Urothelium cell line (cell line): ENCODE measurements at regions not wholly inside any gene's neighbourhood (a gene's known extent, or its start where the extent isn't known, plus 50 kb on each side); places are given as distances from the start of the nearest gene placed in this dataset.

ENCODE experiments used
- DNase-seq: peaks from one replicate; pipeline ENCODE4 v3.0.0; 2011; ENCODE audit warnings: low spot score, mixed read lengths
- FAIRE-seq: peaks from 2 replicates; lab custom pipeline; 2011; peaks lifted over from hg19 to GRCh38; lab: Jason Lieb, UNC

DNA sequence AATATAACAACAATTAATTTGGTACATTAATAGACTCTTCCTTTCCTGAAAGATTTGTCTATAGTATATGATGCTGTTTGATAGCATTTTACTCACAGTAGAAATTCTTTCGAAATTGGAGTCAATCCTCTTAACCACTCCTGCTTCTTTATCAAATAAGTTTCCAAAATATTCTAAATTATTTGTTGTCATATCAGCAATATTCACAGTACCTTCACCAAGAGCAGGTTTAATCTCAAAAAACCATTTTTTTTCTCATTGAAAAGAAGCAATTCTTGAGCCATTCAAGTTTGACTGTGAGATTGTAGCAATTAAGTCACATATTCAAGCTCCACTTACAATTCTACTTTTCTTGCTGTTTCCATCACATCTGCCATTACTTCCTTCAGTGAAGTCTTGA is 83.5 kb upstream of the PRR16 start:
- DNase-seq (no peak), FAIRE-seq (no peak)

DNA sequence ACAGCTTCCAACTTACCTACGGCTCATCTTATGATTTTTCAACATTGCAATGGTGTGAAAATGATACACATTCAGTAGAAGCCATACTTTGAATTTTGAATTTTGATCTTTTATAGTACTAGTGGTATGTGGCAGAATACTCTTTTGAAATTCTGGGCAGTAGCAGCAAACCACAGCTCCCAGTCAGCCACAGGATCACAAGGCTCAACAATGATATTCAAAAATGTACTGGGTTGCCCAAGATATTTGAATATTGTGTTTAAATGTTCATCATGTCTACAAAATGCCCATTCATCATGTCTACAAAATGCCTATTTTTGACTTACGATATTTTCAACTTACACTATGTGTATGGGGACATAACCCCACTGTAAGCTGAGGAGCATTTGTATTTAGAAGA is 81.3 kb upstream of the PRR16 start:
- FAIRE-seq, result no peak
- no peak for DNase-seq

DNA sequence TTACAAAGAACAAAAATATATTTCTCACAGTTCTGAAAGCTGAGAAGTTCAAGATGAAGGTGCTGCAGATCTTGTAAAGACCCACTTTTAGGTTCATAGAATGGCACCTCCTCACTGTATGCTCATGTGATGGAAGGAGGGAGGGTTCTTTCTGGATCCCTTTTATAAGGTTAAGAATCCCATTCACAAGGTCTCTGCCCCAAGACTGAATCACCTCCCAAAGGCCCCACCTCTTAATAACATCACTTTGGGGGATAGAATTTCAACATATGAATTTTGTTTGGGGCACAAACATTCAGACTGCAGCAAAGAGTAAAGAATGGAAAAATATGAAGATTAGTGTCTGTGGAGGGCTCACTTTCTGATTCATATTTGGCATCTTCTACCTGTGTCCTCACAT is 77.1 kb upstream of the PRR16 start:
- DNase-seq (no peak), FAIRE-seq (no peak)

DNA sequence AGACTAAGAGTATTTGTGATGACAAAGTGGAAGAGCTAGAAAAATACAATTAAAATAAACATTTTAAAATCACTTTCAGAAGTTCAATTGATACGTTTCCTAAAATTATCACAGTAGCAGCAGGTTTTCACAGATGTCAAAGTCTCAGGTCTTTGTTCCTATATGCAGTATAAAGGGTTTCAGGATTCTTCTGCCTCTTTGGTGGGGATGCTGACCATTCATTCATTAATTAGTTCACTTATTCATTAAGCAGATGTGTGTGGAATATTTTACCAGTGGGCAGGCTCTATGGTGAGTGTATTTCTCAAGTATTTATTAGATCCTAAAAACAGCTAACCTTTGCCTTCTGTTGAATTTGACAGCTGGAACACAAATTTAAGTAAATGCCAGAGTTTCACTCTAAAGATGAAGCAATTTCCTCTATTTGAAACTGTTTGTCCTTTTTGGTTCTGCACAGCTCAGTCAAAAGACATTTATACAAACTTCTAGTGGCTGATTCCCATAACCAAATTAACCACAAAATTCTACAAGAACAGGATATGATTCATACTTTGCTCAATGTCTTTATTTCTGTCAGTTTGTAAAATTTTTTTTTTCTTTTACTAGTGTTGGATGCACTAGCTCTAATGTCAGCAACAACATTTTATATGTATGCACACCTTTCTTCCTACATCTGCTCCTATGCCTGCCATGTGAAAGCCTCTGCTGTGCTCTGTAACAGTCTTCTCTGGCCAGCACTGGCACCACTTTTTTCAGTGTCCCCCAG is 75.9 kb upstream of the PRR16 start:
- peak; percentile 58 for DNase-seq

DNA sequence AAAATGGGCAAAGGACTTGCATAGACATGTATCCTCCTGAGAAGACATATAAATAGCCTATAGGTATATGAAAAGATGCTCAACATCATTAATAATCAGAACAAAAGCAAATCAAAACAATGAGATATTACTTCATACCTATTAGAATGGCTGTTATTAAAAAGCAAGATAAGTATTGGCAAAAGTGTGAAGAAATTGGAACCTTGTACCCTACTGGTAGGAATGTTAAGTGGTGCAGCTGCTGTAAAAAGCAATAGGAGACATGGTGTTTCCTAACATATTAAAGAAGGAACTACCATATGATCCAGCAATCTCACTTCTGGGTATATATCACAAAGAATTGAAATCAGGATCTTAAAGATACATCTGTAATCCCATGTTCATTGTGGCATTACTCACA is 69.8 kb upstream of the PRR16 start:
- DNase-seq, result no peak
- FAIRE-seq, result no peak

More for the DNA sequence above, 75.9 kb upstream of the PRR16 start:
- FAIRE-seq, result no peak

DNA sequence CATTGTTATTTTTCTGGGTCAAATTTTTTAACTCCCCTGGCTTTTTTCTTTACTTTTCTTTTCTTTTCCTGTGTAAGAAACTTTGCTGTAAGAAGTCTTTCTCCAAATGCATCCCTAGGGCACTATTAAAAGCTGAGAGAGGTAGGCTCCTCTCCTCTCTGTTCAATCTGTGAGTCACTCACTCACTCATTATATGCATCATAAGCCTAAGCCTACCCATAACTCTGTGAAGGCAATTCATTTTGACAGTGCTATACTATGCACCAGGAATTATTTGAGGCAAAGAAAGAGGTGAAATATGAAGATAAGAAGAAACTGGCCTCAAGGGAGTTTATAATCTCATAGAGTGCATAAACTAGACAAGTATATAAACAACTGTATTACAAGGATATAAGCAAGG is 67.9 kb upstream of the PRR16 start:
- no peak for DNase-seq
- no peak for FAIRE-seq

DNA sequence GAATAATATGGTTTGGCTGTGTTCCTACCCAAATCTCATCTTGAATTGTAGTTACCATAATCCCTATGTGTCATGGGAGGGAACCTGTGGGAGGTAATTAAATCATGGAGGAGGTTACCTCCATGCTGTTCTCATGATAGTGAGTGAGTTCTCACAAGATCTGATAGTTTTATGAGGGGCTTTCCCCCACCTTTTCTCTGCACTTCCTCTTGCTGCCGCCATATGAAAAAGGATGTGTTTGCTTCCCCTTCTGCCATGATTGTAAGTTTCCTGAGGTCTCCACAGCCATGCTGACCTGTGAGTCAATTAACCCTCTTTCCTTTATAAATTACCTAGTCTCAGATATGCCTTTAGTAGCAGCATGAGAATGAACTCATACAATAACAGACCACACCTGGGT is 63.7 kb upstream of the PRR16 start:
- DNase-seq, result no peak
- FAIRE-seq, result no peak

DNA sequence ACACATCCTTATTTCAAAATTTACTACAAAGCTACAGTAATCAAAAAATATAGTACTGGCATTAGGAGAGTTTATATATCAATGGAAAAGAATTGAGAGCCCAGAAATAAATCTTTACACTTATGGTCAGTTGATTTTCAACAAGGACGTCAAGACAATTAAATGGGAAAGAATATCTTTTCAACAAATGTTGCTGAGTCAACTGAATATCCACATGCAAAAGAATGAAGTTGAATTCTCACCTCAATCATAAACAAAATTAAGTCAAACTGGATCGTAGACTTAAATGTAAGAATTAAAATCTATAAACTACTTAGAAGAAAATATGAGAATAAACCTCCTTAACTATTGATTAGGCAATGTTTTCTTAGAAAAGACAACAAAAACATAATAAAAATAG is 61.5 kb upstream of the PRR16 start:
- FAIRE-seq (no peak), DNase-seq (no peak)

DNA sequence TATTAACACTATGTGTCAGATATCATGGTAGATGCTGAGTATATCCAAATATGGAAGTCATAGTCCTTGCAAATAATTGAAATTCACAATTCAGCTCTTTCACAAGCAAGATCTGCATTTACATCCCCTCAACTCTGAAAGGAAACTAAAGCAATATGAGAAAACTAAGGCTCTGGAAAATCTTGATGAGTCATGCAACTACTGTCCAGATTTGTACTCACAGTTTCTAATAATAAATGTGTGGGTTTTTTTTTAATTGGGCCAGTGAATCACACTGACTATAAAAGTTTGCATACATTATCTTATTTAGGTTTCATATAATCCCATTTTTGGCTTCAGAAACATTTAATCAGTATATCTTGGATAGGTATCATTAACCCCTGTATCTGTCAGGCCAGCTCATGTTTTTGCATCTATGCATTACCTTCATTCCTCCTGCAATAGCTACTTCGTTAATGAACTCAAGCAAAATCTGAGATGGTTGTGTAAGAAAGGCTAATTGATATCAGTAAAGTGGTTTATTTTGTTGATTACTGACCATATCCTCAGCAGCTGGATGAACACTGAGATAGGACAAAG is 58.7 kb upstream of the PRR16 start:
- DNase-seq, result no peak
- FAIRE-seq, result no peak

DNA sequence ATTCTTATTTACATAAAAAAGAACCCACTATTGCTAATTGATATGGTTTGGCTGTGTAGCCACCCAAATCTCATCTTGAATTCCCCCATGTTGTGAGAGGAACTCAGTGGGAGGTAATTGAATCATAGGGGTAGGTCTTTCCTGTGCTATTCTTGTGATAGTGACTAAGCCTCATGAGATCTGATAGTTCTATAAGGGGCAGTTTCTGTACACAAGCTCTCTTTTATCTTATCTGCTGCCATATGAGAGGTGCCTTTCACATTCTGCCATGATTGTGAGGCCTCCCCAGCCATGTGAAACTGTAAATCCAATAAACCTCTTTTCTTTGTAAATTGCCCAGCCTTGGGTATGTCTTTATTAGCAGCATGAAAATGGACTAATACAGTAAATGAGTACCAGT is 58.2 kb upstream of the PRR16 start:
- no peak for FAIRE-seq
- no peak for DNase-seq

DNA sequence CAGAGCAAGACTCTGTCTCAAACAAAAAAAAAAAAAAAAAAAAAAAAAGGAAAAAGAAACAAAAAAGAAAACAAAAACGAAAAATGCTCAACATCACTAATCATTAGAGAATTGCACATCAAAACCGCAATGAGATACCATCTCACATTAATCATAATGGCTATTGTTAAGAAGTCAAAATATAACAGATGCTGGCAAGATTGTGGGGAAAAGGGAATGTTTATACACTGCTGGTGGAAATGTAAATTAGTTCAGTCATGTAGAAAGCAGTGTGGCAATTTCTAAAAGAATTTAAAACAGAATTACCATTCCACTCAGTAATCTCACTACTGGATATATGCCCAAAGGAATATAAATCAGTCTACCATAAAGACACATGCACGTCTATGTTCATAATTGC is 50.4 kb upstream of the PRR16 start:
- FAIRE-seq, result no peak
- DNase-seq, result no peak
